Vagina (tissue), 2 donors: ENCODE measurements at regions not wholly inside any gene's neighbourhood (a gene's known extent, or its start where the extent isn't known, plus 50 kb on each side); places are given as distances from the start of the nearest gene placed in this dataset.
A peak's percentile ranks its signal among the peaks of the same experiment; 100 is the strongest.

ENCODE experiments used
- DNase-seq, 2 donors: peaks; one replicate each; pipeline ENCODE4 v3.0.0-alpha.2; 2017; ENCODE audit errors: extremely low spot score in 2 of 2
- H3K27ac ChIP-seq: fragments of 200-600 bp; sonication (generic); one replicate; pipeline ENCODE4 v1.5.1; 2019
- H3K27me3 ChIP-seq: fragments of 200-600 bp; sonication (generic); one replicate; pipeline ENCODE4 v1.5.1; 2019
- H3K36me3 ChIP-seq, 2 donors: fragments of 200-600 bp; sonication (generic); one replicate each; pipeline ENCODE4 v1.5.1; 2017 to 2019
- H3K4me1 ChIP-seq: fragments of 200-600 bp; sonication (generic); one replicate; pipeline ENCODE4 v1.5.1; 2019
- H3K4me3 ChIP-seq, 2 donors: fragments of 200-600 bp; sonication (generic); 1 replicate in 1 of 2; 2 replicates in 1 of 2; pipeline ENCODE4 v1.5.1; 2016 to 2019
- H3K9me3 ChIP-seq: fragments of 200-600 bp; sonication (generic); one replicate; pipeline ENCODE4 v1.5.1; 2019
- CTCF ChIP-seq, 3 experiments: fragments of 450-650 bp in 2 of 3; fragments of 200-600 bp in 1 of 3; sonication (generic) in 1 of 3; IDR thresholded peaks; one replicate each; pipeline ENCODE4 v1.5.1; 2017 to 2019; ENCODE audit warnings: antibody characterized with exemption in 3 of 3, mild to moderate bottlenecking in 2 of 3, moderate library complexity in 2 of 3
- POLR2A ChIP-seq, 2 donors: fragments of 450-650 bp; IDR thresholded peaks; one replicate each; pipeline ENCODE4 v1.6.1; 2017; ENCODE audit warnings: antibody characterized with exemption in 2 of 2, mild to moderate bottlenecking in 2 of 2, moderate library complexity in 2 of 2
- POLR2AphosphoS5 ChIP-seq, 2 donors: sonication (generic); formaldehyde crosslinking; IDR thresholded peaks; one replicate each; pipeline ENCODE4 v1.9.0; 2017; ENCODE audit warnings: antibody characterized with exemption in 2 of 2, mild to moderate bottlenecking in 2 of 2, low read depth in 1 of 2; ENCODE audit not compliant: insufficient read depth in 1 of 2
- intact Hi-C: fragments of 100-400 bp; cut with DNase I; formaldehyde crosslinking; loops from one replicate; pipeline ENCODE4 v1.15.1; 2023

GRCh38 chr20:1060985-1061384 is 57.4 kb upstream of the PSMF1 start:
- H3K36me3 ChIP-seq: no peaks in the 10 kb centered on the region
- TF ChIP-seq POLR2A (IDR thresholded peaks at IDR 0.05): no peak
- no peak for TF ChIP-seq POLR2AphosphoS5 (IDR thresholded peaks at IDR 0.05; ENCODE audit: insufficient read depth in 1 of 2, low read depth in 1 of 2)
- TF ChIP-seq CTCF (IDR thresholded peaks at IDR 0.05): no peak
- no peaks in the 10 kb centered on the region for H3K27me3 ChIP-seq
- no peaks in the 10 kb centered on the region for H3K4me1 ChIP-seq
- no peaks in the 10 kb centered on the region for H3K9me3 ChIP-seq
- no peak overlapping the region for H3K27ac ChIP-seq
- intact Hi-C loops: no loop called here
- DNase-seq: peak in 1 of 2 donors; percentile 29
- no peak overlapping the region for H3K4me3 ChIP-seq

- no peaks in the 10 kb centered on the region for H3K36me3 ChIP-seq
- TF ChIP-seq CTCF (IDR thresholded peaks at IDR 0.05) (no peak), POLR2A (IDR thresholded peaks at IDR 0.05) (no peak), POLR2AphosphoS5 (IDR thresholded peaks at IDR 0.05; ENCODE audit: insufficient read depth in 1 of 2, low read depth in 1 of 2) (no peak)
- no peaks in the 10 kb centered on the region for H3K27me3 ChIP-seq
- no peak overlapping the region for H3K4me3 ChIP-seq
- peak in 1 of 2 donors; percentile 16 for DNase-seq
- no peaks in the 10 kb centered on the region for H3K9me3 ChIP-seq
- H3K4me1 ChIP-seq: no peaks in the 10 kb centered on the region
- no peak overlapping the region for H3K27ac ChIP-seq
- intact Hi-C loops: no loop called here
Measured at GRCh38 chr20:1061484-1062221, 56.7 kb upstream of the PSMF1 start.

- peak in 1 of 2 donors; percentile 69 for DNase-seq
- intact Hi-C loops: no loop called here
- Histone ChIP-seq H3K4me1 (no peaks in the 10 kb centered on the region), H3K9me3 (no peaks in the 10 kb centered on the region), H3K4me3 (no peak overlapping the region), H3K36me3 (no peaks in the 10 kb centered on the region), H3K27me3 (no peaks in the 10 kb centered on the region), H3K27ac (no peak overlapping the region)
- TF ChIP-seq POLR2A (IDR thresholded peaks at IDR 0.05) (no peak), POLR2AphosphoS5 (IDR thresholded peaks at IDR 0.05; ENCODE audit: insufficient read depth in 1 of 2, low read depth in 1 of 2) (no peak), CTCF (IDR thresholded peaks at IDR 0.05) (no peak)
Measured at GRCh38 chr20:1062334-1063010, 55.9 kb upstream of the PSMF1 start.
